Heart right ventricle (tissue), 16 donors: ENCODE measurements at regions not wholly inside any gene's neighbourhood (a gene's known extent, or its start where the extent isn't known, plus 50 kb on each side); places are given as distances from the start of the nearest gene placed in this dataset.

Experiments used
- ATAC-seq, 8 donors: fragments of 200-7000 bp; cut with Tn5 transposase; one replicate each; pipeline ENCODE4 v1.9.1; 2020; ENCODE audit warnings: mild to moderate bottlenecking in 8 of 8, moderate library complexity in 8 of 8, moderate number of reproducible peaks in 1 of 8
- DNase-seq, 2 donors: peaks; one replicate each; pipeline ENCODE4 v3.0.0-alpha.2; 2020
- H3K27ac ChIP-seq, 10 donors: fragments of 200-600 bp; sonication (generic) in 2 of 10; one replicate each; pipeline versions ENCODE4 v1.5.0 to v1.8.0; 2020 to 2022; ENCODE audit warnings: mild to moderate bottlenecking in 3 of 10
- H3K27me3 ChIP-seq, 7 donors: fragments of 200-600 bp; one replicate each; pipeline ENCODE4 v1.8.0; 2021 to 2022; ENCODE audit warnings: mild to moderate bottlenecking in 2 of 7
- H3K36me3 ChIP-seq, 9 donors: fragments of 200-600 bp; sonication (generic) in 1 of 9; one replicate each; pipeline versions ENCODE4 v1.5.0 to v1.8.0; 2020 to 2022; ENCODE audit warnings: mild to moderate bottlenecking in 2 of 9
- H3K4me1 ChIP-seq, 9 donors: fragments of 200-600 bp; sonication (generic) in 1 of 9; one replicate each; pipeline versions ENCODE4 v1.5.0 to v1.8.0; 2020 to 2022; ENCODE audit warnings: mild to moderate bottlenecking in 4 of 9
- H3K4me3 ChIP-seq, 10 donors: fragments of 200-600 bp; sonication (generic) in 2 of 10; one replicate each; pipeline versions ENCODE4 v1.5.0 to v1.8.0; 2020 to 2022; ENCODE audit warnings: mild to moderate bottlenecking in 7 of 10, moderate library complexity in 2 of 10
- H3K9me3 ChIP-seq, 11 donors: fragments of 200-600 bp in 10 of 11; sonication (generic) in 2 of 11; one replicate each; pipeline versions ENCODE4 v1.5.0 to v1.8.0; 2013 to 2022; ENCODE audit warnings: mild to moderate bottlenecking in 2 of 11, control low read depth in 1 of 11, moderate library complexity in 1 of 11
- CTCF ChIP-seq, 9 donors: fragments of 200-600 bp; sonication (generic) in 2 of 9; IDR thresholded peaks; one replicate each; pipeline versions ENCODE4 v1.5.0 to v1.8.0; 2021 to 2022; ENCODE audit warnings: antibody characterized with exemption in 9 of 9, mild to moderate bottlenecking in 5 of 9, moderate library complexity in 1 of 9
- WGBS, 2 donors: extraction: QIAGEN DNeasy Blood & Tissue Kit; methylation state at CpG; one replicate each; pipeline ENCODE4 v1.1.7; 2013; ENCODE audit warnings: inconsistent platforms in 1 of 2; 5-methylcytosine and 5-hydroxymethylcytosine counted together
- intact Hi-C, 10 donors: fragments of 100-400 bp; cut with DNase I; formaldehyde crosslinking; loops; one replicate each; pipeline versions ENCODE4 v1.11.1 to v1.14.2; 2022
- donor health status: Arrhythmogenic right ventricular cardiomyopathy.
- donor health status: ischemic (EF 13 %, LVEDD 7.1; RV severe dilation, severe dysfunction).
- donor health status: healthy with polysubstance abuse.
- donor health status: DM: no; HTN: yes; CAD: no.
- donor health status: DM: no; HTN: no; CAD: no.
- donor health status: ischemic (EF 25% LVEDD 6.9; RV normal size, moderate dysfunction).
- donor health status: ischemic (EF 25% LVEDD 5.7; RV mildly dilated, moderate dysfunction).
- donor health status: healthy.
- donor health status: DM: yes; HTN: yes; CAD: no.
- donor health status: Ischemic cardiomyopathy.
- donor health status: ischemic (EF 35%, LVEDD 5.7; RV mildly dilated, moderate dysfunction).
- donor health status: nonischemic (EF 11% LVEDD 7.7; RV severe dilation, severe dysfunction).
- donor health status: DM: yes; HTN: yes; CAD: no.
- donor health status: PGD.
- donor health status: ischemic (EF 29% LVEDD 5.4; RV normal size, mild dysfunction).
- donor health status: nonischemic (EF 23%, LVEDD 6.1; RV moderate dilation, normal function).

GRCh38 chr5:109990723-109991359 is 301.1 kb downstream of the MAN2A1 start:
- Histone ChIP-seq H3K4me1 (peaks cover 0 to 21% (median 7%) of the 10 kb centered on the region in 9 donors), H3K4me3 (no peak overlapping the region), H3K27me3 (no peaks in the 10 kb centered on the region), H3K27ac (no peak overlapping the region), H3K9me3 (no peaks in the 10 kb centered on the region), H3K36me3 (no peaks in the 10 kb centered on the region)
- WGBS, 2 donors: 78% methylated on average over 2 of the region's 2 CpGs
- DNase-seq: no peak
- TF ChIP-seq CTCF (IDR thresholded peaks at IDR 0.05): no peak
- no peak for ATAC-seq
- intact Hi-C loops: no loop called here

DNA sequence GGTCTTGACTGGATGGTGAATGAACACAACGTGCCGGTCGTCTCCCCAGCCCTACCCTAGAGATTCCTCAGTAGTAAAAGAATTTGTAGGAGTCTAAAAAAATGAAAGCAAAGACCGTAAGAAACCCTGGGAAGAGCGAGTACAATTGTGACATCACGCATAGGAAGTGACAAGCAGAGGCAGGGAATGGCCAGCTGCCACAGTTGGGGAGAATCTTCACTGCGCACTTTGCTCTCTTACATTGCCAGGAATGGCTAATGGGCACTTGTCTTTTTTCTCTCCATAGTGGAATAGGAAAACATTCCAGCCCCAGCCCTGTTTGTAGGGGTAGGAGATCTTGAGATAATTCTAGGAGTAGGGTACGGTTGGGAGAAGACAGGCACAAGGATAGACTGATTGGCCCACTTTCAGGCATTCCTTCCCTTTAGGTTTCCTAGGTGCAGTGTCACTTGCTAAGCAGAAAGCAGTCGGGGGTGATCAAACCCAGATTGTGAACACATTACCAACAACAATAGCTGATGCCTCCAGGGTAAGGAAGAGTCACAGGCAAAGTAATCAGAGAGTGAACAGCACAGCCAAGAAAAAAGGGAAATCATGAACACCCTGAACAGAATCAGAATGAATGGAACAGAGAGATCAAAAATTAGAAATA is 302.7 kb downstream of the MAN2A1 start:
- intact Hi-C loops: no loop called here
- ATAC-seq: no peak
- 88 to 89% methylated on average over 9 of the region's 9 CpGs for WGBS, 2 donors

GRCh38 chr5:109994135-109994534 is 304.4 kb downstream of the MAN2A1 start:
- no peaks in the 10 kb centered on the region for H3K9me3 ChIP-seq
- no peak overlapping the region for H3K27ac ChIP-seq
- 68 to 86% methylated on average over 2 of the region's 2 CpGs for WGBS, 2 donors
- H3K4me3 ChIP-seq: no peak overlapping the region
- DNase-seq (no peak), ATAC-seq (no peak)
- no peaks in the 10 kb centered on the region for H3K4me1 ChIP-seq
- no peaks in the 10 kb centered on the region for H3K27me3 ChIP-seq
- no peak for TF ChIP-seq CTCF (IDR thresholded peaks at IDR 0.05)
- no peaks in the 10 kb centered on the region for H3K36me3 ChIP-seq
- intact Hi-C loops: no loop called here

More for the DNA sequence above, 302.7 kb downstream of the MAN2A1 start:
- DNase-seq: no peak
- Histone ChIP-seq H3K4me3 (no peak overlapping the region), H3K4me1 (peaks cover 0 to 15% (median 7%) of the 10 kb centered on the region in 9 donors), H3K27me3 (no peaks in the 10 kb centered on the region), H3K27ac (no peak overlapping the region), H3K36me3 (no peaks in the 10 kb centered on the region), H3K9me3 (no peaks in the 10 kb centered on the region)
- no peak for TF ChIP-seq CTCF (IDR thresholded peaks at IDR 0.05)

- H3K4me3 ChIP-seq: no peak overlapping the region
- H3K27ac ChIP-seq: no peak overlapping the region
- H3K36me3 ChIP-seq: no peaks in the 10 kb centered on the region
- 60 to 63% methylated on average over 2 of the region's 2 CpGs for WGBS, 2 donors
- no peaks in the 10 kb centered on the region for H3K27me3 ChIP-seq
- peaks cover 0 to 8% (median 0%) of the 10 kb centered on the region in 9 donors for H3K4me1 ChIP-seq
- TF ChIP-seq CTCF (IDR thresholded peaks at IDR 0.05): no peak
- H3K9me3 ChIP-seq: no peaks in the 10 kb centered on the region
- intact Hi-C loops: no loop called here
- DNase-seq: no peak
- no peak for ATAC-seq
Observed at GRCh38 chr5:109996246-109996645, 306.5 kb downstream of the MAN2A1 start.
